Hepatocyte (in vitro differentiated cells): ENCODE measurements at regions not wholly inside any gene's neighbourhood (a gene's known extent, or its start where the extent isn't known, plus 50 kb on each side); places are given as distances from the start of the nearest gene placed in this dataset.

Source experiments
- EZH2 ChIP-seq: fragments of 200-600 bp; sonication (generic); IDR thresholded peaks from 2 replicates; pipeline ENCODE4 v1.6.1; 2016; ENCODE audit warnings: antibody characterized with exemption, mild to moderate bottlenecking, borderline replicate concordance
- EZH2phosphoT487 ChIP-seq: fragments of 200-600 bp; sonication (generic); IDR thresholded peaks from one replicate; pipeline ENCODE4 v1.6.1; 2018; ENCODE audit warnings: antibody characterized with exemption, mild to moderate bottlenecking, low read depth, moderate library complexity; ENCODE audit not compliant: unreplicated experiment, severe bottlenecking
- TF ChIP-seq, protein P1 (sequence below): fragments of 200-600 bp; sonication (generic); IDR thresholded peaks from 2 replicates; pipeline ENCODE4 v1.5.1; 2016; ENCODE audit warnings: antibody characterized with exemption, mild to moderate bottlenecking; ENCODE audit not compliant: poor library complexity

DNA sequence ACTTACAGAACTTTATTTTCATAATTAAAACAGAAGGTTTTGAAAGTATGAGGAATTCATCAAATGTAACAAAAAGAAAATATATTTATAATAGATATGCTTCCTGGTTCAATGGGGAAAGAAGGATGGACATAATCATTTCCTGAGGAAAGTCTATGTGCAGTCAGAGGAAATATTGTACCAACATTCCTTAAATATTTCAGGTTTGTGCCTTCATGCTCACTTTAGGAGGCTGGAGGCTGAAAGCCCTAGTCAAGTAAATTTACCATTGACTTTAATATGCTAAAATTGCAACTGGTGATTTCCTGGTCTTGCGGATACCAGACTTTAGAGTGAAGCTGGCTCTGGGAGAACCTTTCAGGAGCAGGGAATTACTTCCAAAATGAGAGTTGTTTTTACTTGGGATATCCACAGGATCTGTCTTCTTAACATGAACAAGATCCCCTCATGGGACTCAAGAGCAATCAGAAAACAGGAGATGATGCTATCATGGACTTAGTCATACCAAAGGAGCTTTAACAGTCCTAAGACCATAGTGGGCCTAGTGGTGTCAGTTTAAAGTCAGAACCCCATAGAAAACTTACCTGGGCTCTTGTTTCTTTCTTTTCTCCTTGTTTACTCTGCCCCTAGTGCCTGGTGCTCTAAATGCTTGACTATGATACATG is 762.8 kb upstream of the GRAMD2B start:
- TF ChIP-seq, protein P1, sequence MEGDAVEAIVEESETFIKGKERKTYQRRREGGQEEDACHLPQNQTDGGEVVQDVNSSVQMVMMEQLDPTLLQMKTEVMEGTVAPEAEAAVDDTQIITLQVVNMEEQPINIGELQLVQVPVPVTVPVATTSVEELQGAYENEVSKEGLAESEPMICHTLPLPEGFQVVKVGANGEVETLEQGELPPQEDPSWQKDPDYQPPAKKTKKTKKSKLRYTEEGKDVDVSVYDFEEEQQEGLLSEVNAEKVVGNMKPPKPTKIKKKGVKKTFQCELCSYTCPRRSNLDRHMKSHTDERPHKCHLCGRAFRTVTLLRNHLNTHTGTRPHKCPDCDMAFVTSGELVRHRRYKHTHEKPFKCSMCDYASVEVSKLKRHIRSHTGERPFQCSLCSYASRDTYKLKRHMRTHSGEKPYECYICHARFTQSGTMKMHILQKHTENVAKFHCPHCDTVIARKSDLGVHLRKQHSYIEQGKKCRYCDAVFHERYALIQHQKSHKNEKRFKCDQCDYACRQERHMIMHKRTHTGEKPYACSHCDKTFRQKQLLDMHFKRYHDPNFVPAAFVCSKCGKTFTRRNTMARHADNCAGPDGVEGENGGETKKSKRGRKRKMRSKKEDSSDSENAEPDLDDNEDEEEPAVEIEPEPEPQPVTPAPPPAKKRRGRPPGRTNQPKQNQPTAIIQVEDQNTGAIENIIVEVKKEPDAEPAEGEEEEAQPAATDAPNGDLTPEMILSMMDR, result no peak
- TF ChIP-seq EZH2 (no peak), EZH2phosphoT487 (no peak)
